Heart right ventricle (tissue), 16 donors: ENCODE measurements at regions not wholly inside any gene's neighbourhood (a gene's known extent, or its start where the extent isn't known, plus 50 kb on each side); places are given as distances from the start of the nearest gene placed in this dataset.
A peak's percentile ranks its signal among the peaks of the same experiment; 100 is the strongest.
"Not testable (repeated sequence)": the region's sequence is repeated elsewhere in the genome, so short reads cannot be mapped to it uniquely, and the experiment has no call there.

ENCODE experiments used
- ATAC-seq, 8 donors: fragments of 200-7000 bp; cut with Tn5 transposase; one replicate each; pipeline ENCODE4 v1.9.1; 2020; ENCODE audit warnings: mild to moderate bottlenecking in 8 of 8, moderate library complexity in 8 of 8, moderate number of reproducible peaks in 1 of 8
- DNase-seq, 2 donors: peaks; one replicate each; pipeline ENCODE4 v3.0.0-alpha.2; 2020
- H3K27ac ChIP-seq, 10 donors: fragments of 200-600 bp; sonication (generic) in 2 of 10; one replicate each; pipeline versions ENCODE4 v1.5.0 to v1.8.0; 2020 to 2022; ENCODE audit warnings: mild to moderate bottlenecking in 3 of 10
- H3K27me3 ChIP-seq, 7 donors: fragments of 200-600 bp; one replicate each; pipeline ENCODE4 v1.8.0; 2021 to 2022; ENCODE audit warnings: mild to moderate bottlenecking in 2 of 7
- H3K36me3 ChIP-seq, 9 donors: fragments of 200-600 bp; sonication (generic) in 1 of 9; one replicate each; pipeline versions ENCODE4 v1.5.0 to v1.8.0; 2020 to 2022; ENCODE audit warnings: mild to moderate bottlenecking in 2 of 9
- H3K4me1 ChIP-seq, 9 donors: fragments of 200-600 bp; sonication (generic) in 1 of 9; one replicate each; pipeline versions ENCODE4 v1.5.0 to v1.8.0; 2020 to 2022; ENCODE audit warnings: mild to moderate bottlenecking in 4 of 9
- H3K4me3 ChIP-seq, 10 donors: fragments of 200-600 bp; sonication (generic) in 2 of 10; one replicate each; pipeline versions ENCODE4 v1.5.0 to v1.8.0; 2020 to 2022; ENCODE audit warnings: mild to moderate bottlenecking in 7 of 10, moderate library complexity in 2 of 10
- H3K9me3 ChIP-seq, 11 donors: fragments of 200-600 bp in 10 of 11; sonication (generic) in 2 of 11; one replicate each; pipeline versions ENCODE4 v1.5.0 to v1.8.0; 2013 to 2022; ENCODE audit warnings: mild to moderate bottlenecking in 2 of 11, control low read depth in 1 of 11, moderate library complexity in 1 of 11
- CTCF ChIP-seq, 9 donors: fragments of 200-600 bp; sonication (generic) in 2 of 9; IDR thresholded peaks; one replicate each; pipeline versions ENCODE4 v1.5.0 to v1.8.0; 2021 to 2022; ENCODE audit warnings: antibody characterized with exemption in 9 of 9, mild to moderate bottlenecking in 5 of 9, moderate library complexity in 1 of 9
- WGBS, 2 donors: extraction: QIAGEN DNeasy Blood & Tissue Kit; methylation state at CpG; one replicate each; pipeline ENCODE4 v1.1.7; 2013; ENCODE audit warnings: inconsistent platforms in 1 of 2; 5-methylcytosine and 5-hydroxymethylcytosine counted together
- intact Hi-C, 10 donors: fragments of 100-400 bp; cut with DNase I; formaldehyde crosslinking; loops; one replicate each; pipeline versions ENCODE4 v1.11.1 to v1.14.2; 2022
- donor health status: Arrhythmogenic right ventricular cardiomyopathy.
- donor health status: ischemic (EF 13 %, LVEDD 7.1; RV severe dilation, severe dysfunction).
- donor health status: healthy with polysubstance abuse.
- donor health status: DM: no; HTN: yes; CAD: no.
- donor health status: DM: no; HTN: no; CAD: no.
- donor health status: ischemic (EF 25% LVEDD 6.9; RV normal size, moderate dysfunction).
- donor health status: ischemic (EF 25% LVEDD 5.7; RV mildly dilated, moderate dysfunction).
- donor health status: healthy.
- donor health status: DM: yes; HTN: yes; CAD: no.
- donor health status: Ischemic cardiomyopathy.
- donor health status: ischemic (EF 35%, LVEDD 5.7; RV mildly dilated, moderate dysfunction).
- donor health status: nonischemic (EF 11% LVEDD 7.7; RV severe dilation, severe dysfunction).
- donor health status: DM: yes; HTN: yes; CAD: no.
- donor health status: PGD.
- donor health status: ischemic (EF 29% LVEDD 5.4; RV normal size, mild dysfunction).
- donor health status: nonischemic (EF 23%, LVEDD 6.1; RV moderate dilation, normal function).

GRCh38 chr4:121616449-121616848 lies 80.3 kb downstream of the ANXA5 start:
- ATAC-seq, H3K27me3 ChIP-seq, H3K36me3 ChIP-seq, H3K27ac ChIP-seq, DNase-seq, H3K4me1 ChIP-seq, H3K4me3 ChIP-seq, intact Hi-C loops: not testable (repeated sequence)
- peaks cover 0 to 10% (median 0%) of the 10 kb centered on the region in 11 donors for H3K9me3 ChIP-seq
- WGBS, 2 donors: 76 to 83% methylated on average over 6 of the region's 6 CpGs

GRCh38 chr4:121614101-121614500 lies 82.7 kb downstream of the ANXA5 start:
- no peak overlapping the region for H3K27ac ChIP-seq

GRCh38 chr4:121599049-121599448 lies 97.7 kb downstream of the ANXA5 start:
- no peak for DNase-seq
- intact Hi-C loops: loop anchor here in 1 of 10 donors (5.0 kb wide), 1 partner anchor 53 kb away; no protein-coding TSS in a partner anchor
- H3K27me3 ChIP-seq: no peaks in the 10 kb centered on the region
- peak overlapping the region in 6 of 10 donors; percentile 7 to 54 (median 16) for H3K27ac ChIP-seq
- H3K4me1 ChIP-seq: peaks cover 0 to 30% (median 4%) of the 10 kb centered on the region in 9 donors
- H3K4me3 ChIP-seq: no peak overlapping the region
- peak in 4 of 8 donors; percentile 24 to 79 (median 36) for ATAC-seq
- no peaks in the 10 kb centered on the region for H3K36me3 ChIP-seq
- no peak for TF ChIP-seq CTCF (IDR thresholded peaks at IDR 0.05)
- 21 to 39% methylated on average over 3 of the region's 3 CpGs for WGBS, 2 donors
- H3K9me3 ChIP-seq: no peaks in the 10 kb centered on the region

More at GRCh38 chr4:121614101-121614500, 82.7 kb downstream of the ANXA5 start:
- DNase-seq (no peak), ATAC-seq (no peak)
- TF ChIP-seq CTCF (IDR thresholded peaks at IDR 0.05): no peak
- Histone ChIP-seq H3K4me1 (no peaks in the 10 kb centered on the region), H3K27me3 (no peaks in the 10 kb centered on the region), H3K4me3 (no peak overlapping the region), H3K36me3 (no peaks in the 10 kb centered on the region), H3K9me3 (no peaks in the 10 kb centered on the region)
- intact Hi-C loops: no loop called here

- WGBS, 2 donors: 74 to 78% methylated on average over 2 of the region's 2 CpGs
- H3K4me3 ChIP-seq: no peak overlapping the region
- no peaks in the 10 kb centered on the region for H3K27me3 ChIP-seq
- no peaks in the 10 kb centered on the region for H3K36me3 ChIP-seq
- DNase-seq: no peak
- TF ChIP-seq CTCF (IDR thresholded peaks at IDR 0.05): no peak
- peaks cover 0 to 4% (median 0%) of the 10 kb centered on the region in 11 donors for H3K9me3 ChIP-seq
- H3K27ac ChIP-seq: peak overlapping the region in 1 of 10 donors; percentile 85
- ATAC-seq: no peak
- intact Hi-C loops: loop anchor here in 1 of 10 donors (5.0 kb wide), 1 partner anchor 55 kb away; no protein-coding TSS in a partner anchor
- H3K4me1 ChIP-seq: peaks cover 0 to 30% (median 4%) of the 10 kb centered on the region in 9 donors
Measured at GRCh38 chr4:121597346-121597934, 99.3 kb downstream of the ANXA5 start.
